ENCODE measurements at regions not wholly inside any gene's neighbourhood (a gene's known extent, or its start where the extent isn't known, plus 50 kb on each side); places are given as distances from the start of the nearest gene placed in this dataset.

- TF ChIP-seq CTCF (IDR thresholded peaks at IDR 0.05) (no peak), POLR2A (IDR thresholded peaks at IDR 0.05) (no peak)
These were observed 128.2 kb upstream of the MYO10 start for GRCh38 chr5:17064241-17064640.

All from prostate gland (tissue), 2 donors.